ENCODE measurements at regions not wholly inside any gene's neighbourhood (a gene's known extent, or its start where the extent isn't known, plus 50 kb on each side); places are given as distances from the start of the nearest gene placed in this dataset.
A peak's percentile ranks its signal among the peaks of the same experiment; 100 is the strongest.
"Not testable (repeated sequence)": the region's sequence is repeated elsewhere in the genome, so short reads cannot be mapped to it uniquely, and the experiment has no call there.

DNA sequence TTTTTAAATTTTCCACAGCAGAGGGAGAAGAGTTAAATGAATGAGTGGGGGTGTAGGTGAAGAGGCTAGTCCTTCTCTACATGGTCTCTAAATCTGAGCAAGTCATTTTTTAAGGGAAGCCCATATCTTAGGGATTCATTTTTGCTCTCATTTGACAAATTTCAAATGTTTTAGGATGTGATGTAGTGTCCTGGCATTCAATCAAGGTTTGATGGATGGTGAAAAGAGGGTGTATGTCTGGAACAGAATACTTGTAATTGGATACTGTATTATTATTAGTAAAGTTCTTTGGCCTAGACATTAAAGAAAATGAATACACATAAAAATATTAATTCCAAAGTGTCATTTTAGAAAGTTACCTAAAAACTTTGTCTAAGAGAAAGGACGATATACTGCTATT lies 167.8 kb upstream of the PTBP2 start:
- no peak for DNase-seq (ENCODE audit: low read depth)
- no peak overlapping the region for H3K4me3 ChIP-seq (ENCODE audit: low read depth, low read length)

DNA sequence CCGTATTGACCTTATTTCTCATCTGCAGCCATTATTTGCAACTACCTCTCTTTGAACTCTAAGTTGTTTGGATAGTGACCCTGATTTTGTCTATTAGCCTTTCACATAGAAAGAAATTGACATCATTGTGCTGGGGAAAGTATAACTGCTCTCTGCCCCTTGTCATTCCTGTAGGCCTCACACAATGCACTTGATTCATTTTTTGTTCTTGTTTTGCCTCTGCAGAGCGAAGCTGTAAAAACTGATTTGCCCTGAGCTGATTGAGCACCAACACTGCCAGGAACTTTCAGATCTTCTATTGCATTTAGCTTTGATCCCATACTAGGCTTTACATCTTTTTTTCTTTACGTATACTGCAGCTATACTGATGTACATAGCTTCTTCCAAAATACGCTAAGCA lies 167.2 kb upstream of the PTBP2 start:
- no peak overlapping the region for H3K4me3 ChIP-seq (ENCODE audit: low read depth, low read length)
- no peak for DNase-seq (ENCODE audit: low read depth)

DNA sequence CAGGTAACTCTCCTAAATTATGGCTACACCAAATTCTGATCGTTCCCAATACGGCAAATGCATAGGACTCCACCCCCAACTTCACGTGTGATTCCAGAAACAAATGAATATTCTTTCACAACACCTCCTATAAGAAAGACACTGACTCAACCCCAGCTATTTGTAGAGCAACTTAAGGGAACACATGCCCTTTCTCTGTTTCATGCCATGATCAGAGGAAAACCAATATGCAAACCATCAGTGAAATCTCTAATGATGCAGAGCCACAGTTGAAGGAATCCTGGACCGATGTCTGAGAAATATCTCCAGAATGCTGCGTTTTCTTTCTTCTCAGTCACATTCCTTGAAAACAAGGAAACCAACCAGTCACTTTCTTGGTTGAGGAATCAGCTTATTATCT lies 164.2 kb upstream of the PTBP2 start:
- peak; percentile 12 for DNase-seq (ENCODE audit: low read depth)

GRCh38 chr1:96558635-96559034 lies 162.9 kb upstream of the PTBP2 start:
- no peak for DNase-seq (ENCODE audit: low read depth)
- H3K4me3 ChIP-seq (ENCODE audit: low read depth, low read length) = no peak overlapping the region

More for the DNA sequence above, 164.2 kb upstream of the PTBP2 start:
- no peak overlapping the region for H3K4me3 ChIP-seq (ENCODE audit: low read depth, low read length)

- no peak overlapping the region for H3K4me3 ChIP-seq (ENCODE audit: low read depth, low read length)
Observed at GRCh38 chr1:96559181-96559580, 162.4 kb upstream of the PTBP2 start.

DNA sequence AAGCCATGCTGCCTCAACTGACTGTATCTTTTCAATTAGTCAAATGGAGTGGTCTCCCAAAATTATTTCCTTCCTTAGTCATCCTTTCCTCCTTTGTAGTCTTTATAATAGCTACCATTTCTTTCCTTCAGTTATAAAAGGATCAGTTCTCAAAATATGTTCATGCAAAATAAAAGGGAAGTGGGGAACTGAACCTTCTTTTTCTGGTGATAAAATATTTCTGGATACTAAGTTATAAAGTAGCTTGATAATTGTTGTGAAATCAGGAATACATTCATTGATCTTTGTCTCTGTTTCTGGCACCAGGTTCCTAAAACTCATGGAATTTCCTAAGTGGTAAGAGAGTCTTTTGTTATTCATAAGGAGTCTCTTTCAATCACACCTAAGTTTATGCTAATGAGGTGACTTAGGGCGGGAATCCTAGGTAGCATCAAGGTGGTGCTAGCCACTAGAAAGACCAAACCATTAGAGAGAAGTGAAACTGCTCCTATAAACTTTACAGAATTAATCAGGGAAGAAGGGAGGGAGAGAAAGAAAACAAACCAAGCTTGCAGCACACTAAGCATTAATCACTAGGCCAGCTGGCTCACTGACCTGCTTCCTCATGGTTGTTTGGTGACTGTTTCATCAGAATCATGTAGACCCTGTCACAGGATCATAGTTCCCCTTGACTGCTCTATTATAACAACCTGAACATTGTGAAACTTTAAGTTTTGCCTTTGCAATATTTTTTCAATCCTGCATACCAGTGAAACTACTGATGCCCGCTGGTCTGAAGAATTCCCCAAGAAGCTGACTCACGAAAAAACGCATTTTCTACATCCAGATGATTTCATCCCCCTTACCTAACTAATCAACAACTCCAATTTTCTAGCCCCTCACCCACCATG lies 161.6 kb upstream of the PTBP2 start:
- peak; percentile 99 for DNase-seq (ENCODE audit: low read depth)
- no peak overlapping the region for H3K4me3 ChIP-seq (ENCODE audit: low read depth, low read length)

More at GRCh38 chr1:96559181-96559580, 162.4 kb upstream of the PTBP2 start:
- peak; percentile 34 for DNase-seq (ENCODE audit: low read depth)

GRCh38 chr1:96562094-96562493 lies 159.5 kb upstream of the PTBP2 start:
- DNase-seq (ENCODE audit: low read depth) = no peak
- no peak overlapping the region for H3K4me3 ChIP-seq (ENCODE audit: low read depth, low read length)

DNA sequence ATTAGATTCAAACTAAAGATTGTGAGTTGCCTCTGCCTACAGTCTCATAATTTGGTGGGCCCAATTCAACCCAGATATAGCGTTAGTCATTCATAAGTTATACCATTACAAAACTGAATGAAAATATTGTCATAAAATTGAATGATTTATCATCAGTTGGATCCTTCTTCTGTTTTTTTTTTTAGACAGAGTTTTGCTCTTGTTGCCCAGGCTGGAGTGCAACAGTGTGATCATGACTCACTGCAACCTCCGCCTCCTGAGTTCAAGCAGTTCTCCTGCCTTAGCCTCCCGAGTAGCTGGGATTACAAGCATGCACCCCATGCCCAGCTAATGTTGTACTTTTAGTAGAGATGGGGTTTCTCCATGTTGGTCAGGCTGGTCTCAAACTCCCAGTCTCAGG lies 157.2 kb upstream of the PTBP2 start:
- not testable (repeated sequence) for H3K4me3 ChIP-seq (ENCODE audit: low read depth, low read length); DNase-seq (ENCODE audit: low read depth)

- H3K4me3 ChIP-seq (ENCODE audit: low read depth, low read length) = no peak overlapping the region
- no peak for DNase-seq (ENCODE audit: low read depth)
Observed at GRCh38 chr1:96565546-96565945, 156.0 kb upstream of the PTBP2 start.

DNA sequence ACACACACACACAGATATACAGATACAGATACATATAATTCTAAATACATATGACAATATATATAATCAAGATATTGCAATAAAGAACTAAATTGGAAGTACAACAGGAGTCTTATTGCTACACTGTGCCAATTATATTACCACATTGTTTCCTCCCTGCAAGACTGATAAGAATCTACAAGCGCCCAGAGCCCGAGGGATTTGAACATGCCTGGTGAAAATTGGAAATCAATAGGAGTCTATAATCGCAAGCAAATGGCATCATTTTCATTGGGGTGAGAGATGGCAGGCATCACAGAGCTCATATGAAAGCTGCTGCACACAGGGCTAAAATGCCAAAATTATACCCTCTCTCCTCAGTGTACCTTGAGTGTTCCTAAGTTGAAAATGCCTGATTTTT lies 152.9 kb upstream of the PTBP2 start:
- DNase-seq (ENCODE audit: low read depth) = no peak
- no peak overlapping the region for H3K4me3 ChIP-seq (ENCODE audit: low read depth, low read length)

GRCh38 chr1:96569288-96569687 lies 152.3 kb upstream of the PTBP2 start:
- DNase-seq (ENCODE audit: low read depth) = no peak
- no peak overlapping the region for H3K4me3 ChIP-seq (ENCODE audit: low read depth, low read length)

DNA sequence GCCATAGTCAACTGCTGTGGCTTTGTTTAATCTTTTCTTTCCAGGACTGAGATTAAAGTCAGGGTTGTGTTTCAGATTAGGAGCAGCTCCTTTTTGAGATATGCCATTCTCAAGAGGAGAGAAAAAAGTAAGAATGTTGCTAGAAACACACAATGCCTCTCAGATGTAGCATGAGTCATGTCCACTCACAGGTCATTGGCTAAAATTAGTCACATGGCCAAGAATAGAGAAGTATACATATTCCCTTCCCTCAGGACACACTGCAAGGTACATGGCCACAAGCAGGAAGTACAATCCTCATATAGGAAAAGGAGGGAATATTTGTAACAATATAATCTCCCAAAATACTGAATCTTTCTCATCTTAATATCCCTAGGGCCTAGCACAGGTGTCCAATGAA lies 141.9 kb upstream of the PTBP2 start:
- DNase-seq (ENCODE audit: low read depth) = no peak
- H3K4me3 ChIP-seq (ENCODE audit: low read depth, low read length) = no peak overlapping the region

DNA sequence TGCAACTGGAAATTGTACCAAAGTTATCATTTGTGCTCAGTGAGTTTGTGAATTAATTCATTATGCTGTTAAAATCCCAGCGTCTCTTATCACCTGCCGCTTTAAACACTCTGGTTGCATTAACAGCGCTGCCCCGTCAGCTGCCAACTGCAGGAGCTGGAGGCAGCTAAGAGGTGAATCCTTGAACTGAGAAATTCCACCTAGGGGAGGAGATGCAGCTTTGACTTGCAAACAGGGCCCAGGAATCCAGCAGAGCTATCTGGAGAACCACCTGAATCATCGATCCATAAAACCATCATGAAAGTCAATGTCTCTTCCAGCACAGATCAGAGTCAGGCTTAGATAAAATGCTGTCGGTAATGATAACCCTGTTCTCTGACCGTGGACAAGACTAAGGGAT lies 140.7 kb upstream of the PTBP2 start:
- no peak overlapping the region for H3K4me3 ChIP-seq (ENCODE audit: low read depth, low read length)
- no peak for DNase-seq (ENCODE audit: low read depth)

- no peak overlapping the region for H3K4me3 ChIP-seq (ENCODE audit: low read depth, low read length)
- no peak for DNase-seq (ENCODE audit: low read depth)
Observed at GRCh38 chr1:96581772-96582171, 139.8 kb upstream of the PTBP2 start.

- DNase-seq (ENCODE audit: low read depth) = no peak
Observed at GRCh38 chr1:96583903-96584302, 137.7 kb upstream of the PTBP2 start.

GRCh38 chr1:96587222-96587621 lies 134.4 kb upstream of the PTBP2 start:
- no peak overlapping the region for H3K4me3 ChIP-seq (ENCODE audit: low read depth, low read length)
- no peak for DNase-seq (ENCODE audit: low read depth)

More at GRCh38 chr1:96583903-96584302, 137.7 kb upstream of the PTBP2 start:
- no peak overlapping the region for H3K4me3 ChIP-seq (ENCODE audit: low read depth, low read length)

GRCh38 chr1:96588416-96588995 lies 133.1 kb upstream of the PTBP2 start:
- DNase-seq (ENCODE audit: low read depth) = no peak
- H3K4me3 ChIP-seq (ENCODE audit: low read depth, low read length) = no peak overlapping the region

GRCh38 chr1:96595530-96595929 lies 126.1 kb upstream of the PTBP2 start:
- not testable (repeated sequence) for H3K4me3 ChIP-seq (ENCODE audit: low read depth, low read length); DNase-seq (ENCODE audit: low read depth)

DNA sequence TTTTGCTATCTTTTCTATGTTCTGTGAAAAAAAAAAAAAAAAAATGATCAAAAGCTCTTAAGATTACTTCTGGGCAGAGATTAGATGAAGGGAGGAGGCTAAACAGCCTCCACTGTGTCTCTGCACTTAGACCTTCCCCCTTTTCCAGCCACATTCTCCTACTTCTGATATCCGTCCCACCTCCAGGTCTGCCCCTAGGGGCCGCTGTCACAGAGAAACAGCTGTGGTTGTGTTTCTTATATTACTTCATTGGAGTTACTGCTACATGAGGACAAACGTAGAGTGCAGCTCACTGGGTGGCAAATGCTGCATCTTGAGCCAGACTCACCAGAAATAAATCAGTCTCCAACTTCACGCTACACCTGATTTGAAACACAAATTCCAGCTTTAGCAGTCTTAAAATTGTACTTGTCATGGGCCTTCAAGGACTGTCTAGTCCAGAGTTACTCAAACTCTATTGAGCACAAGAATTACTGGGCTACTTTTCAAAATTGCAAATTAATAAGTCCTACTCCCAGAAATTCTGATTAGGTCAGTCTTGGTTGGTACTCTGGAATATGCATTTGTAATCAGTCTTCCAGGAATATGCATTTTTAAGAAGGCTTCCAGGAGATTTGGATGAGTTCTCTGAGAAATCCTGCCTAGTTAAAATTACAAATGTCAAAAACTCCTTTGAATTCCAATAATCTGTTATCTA lies 125.2 kb upstream of the PTBP2 start:
- H3K4me3 ChIP-seq (ENCODE audit: low read depth, low read length) = no peak overlapping the region
- DNase-seq (ENCODE audit: low read depth) = no peak

DNA sequence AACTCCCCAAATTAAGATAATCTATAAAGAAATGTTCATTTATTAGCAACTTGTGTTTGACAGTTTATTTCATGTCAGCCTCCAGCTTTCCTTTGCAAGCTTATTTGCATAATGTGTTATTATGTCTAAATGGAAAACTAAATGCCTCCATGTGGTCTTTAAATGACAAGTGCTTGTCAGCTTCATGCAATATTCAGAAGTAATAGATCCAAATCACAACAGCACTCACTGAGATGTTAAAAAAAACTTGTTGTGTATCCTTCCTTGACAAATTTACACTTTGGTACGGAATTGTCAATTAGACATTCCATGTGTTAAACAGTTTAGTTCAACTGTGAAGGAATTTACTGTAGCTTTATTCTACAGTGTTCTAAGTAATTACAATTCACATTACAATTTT lies 124.4 kb upstream of the PTBP2 start:
- H3K4me3 ChIP-seq (ENCODE audit: low read depth, low read length) = no peak overlapping the region
- no peak for DNase-seq (ENCODE audit: low read depth)
